GM21723 (cell line): ENCODE measurements at regions not wholly inside any gene's neighbourhood (a gene's known extent, or its start where the extent isn't known, plus 50 kb on each side); places are given as distances from the start of the nearest gene placed in this dataset.

Source experiments
- ATAC-seq: cut with Tn5 transposase; IDR thresholded peaks from one replicate; pipeline ENCODE4 v1.9.1; 2021; ENCODE audit warnings: mild to moderate bottlenecking, moderate library complexity; ENCODE audit not compliant: unreplicated experiment

- no peak for ATAC-seq
Measured at GRCh38 chr18:46405832-46406538, 251.0 kb downstream of the LOXHD1 start.

DNA sequence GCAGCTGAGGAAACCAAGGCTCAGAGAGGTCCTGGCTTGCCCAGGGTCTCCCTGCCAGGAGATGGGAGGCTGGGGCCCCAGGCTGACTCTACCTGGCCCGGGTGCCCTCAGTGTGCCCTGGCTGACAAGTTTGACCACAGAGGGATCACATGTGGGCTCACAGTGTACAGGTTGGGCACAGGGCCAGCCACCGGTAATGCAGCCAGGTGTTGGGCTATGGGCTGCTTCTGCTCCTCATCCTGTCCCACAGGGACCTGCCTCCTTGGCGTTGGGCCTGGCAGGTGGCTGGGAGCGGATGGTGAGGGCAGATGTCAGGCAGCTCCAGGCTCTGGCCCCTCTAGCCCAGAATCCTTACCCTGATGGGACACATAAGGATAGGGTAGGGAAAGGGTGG lies 250.5 kb downstream of the LOXHD1 start:
- no peak for ATAC-seq

GRCh38 chr18:46407486-46408166 lies 249.4 kb downstream of the LOXHD1 start:
- ATAC-seq: no peak

- no peak for ATAC-seq
Measured at GRCh38 chr18:46408334-46408987, 248.6 kb downstream of the LOXHD1 start.

GRCh38 chr18:46411191-46411828 lies 245.7 kb downstream of the LOXHD1 start:
- ATAC-seq: no peak

- ATAC-seq: no peak
Measured at GRCh38 chr18:46411867-46412690, 244.9 kb downstream of the LOXHD1 start.

GRCh38 chr18:46412916-46413315 lies 244.1 kb downstream of the LOXHD1 start:
- ATAC-seq: no peak

DNA sequence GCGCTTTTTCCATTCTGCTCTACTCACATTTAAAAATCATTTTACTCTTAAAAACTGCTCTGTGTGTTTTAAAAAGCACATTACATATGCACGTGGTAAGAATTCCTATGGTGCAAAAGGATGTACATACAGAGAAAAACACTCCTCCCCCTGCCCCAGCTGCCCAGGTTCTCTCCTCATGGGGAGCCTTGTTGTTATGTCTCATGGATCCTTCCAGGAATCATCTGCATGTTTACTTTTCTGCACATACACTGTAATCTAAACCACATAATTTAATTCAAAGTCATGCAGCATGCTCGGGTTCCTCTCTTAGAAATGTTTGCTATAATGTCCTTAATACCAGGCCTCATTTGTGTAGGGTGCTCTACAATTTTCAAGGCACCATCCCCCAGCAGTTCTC lies 243.3 kb downstream of the LOXHD1 start:
- ATAC-seq: no peak

DNA sequence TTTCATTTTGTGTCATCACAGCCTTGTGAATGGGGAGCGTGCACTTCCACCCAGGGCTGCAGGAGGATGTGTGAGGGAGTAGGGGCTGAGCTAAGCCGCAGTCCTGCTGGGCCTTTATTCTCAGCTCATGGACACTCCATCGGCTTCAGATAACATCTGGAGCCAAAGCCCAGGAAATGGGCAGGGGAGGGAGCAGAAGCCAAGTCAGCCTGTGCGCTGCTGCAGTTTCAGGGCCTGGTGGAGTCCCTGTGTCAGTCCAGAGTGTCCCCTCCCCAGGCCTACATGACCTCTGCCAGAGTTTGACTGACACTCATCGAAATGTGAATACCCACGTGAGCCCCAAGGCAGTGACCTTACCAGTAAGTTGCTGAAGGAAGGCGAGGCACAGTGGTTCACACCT lies 242.2 kb downstream of the LOXHD1 start:
- no peak for ATAC-seq

GRCh38 chr18:46415532-46416252 lies 241.3 kb downstream of the LOXHD1 start:
- ATAC-seq: no peak

GRCh38 chr18:46416706-46417638 lies 240.0 kb downstream of the LOXHD1 start:
- peak; percentile 72 for ATAC-seq

GRCh38 chr18:46418663-46419260 lies 238.3 kb downstream of the LOXHD1 start:
- no peak for ATAC-seq

- no peak for ATAC-seq
Measured at GRCh38 chr18:46419391-46420141, 237.5 kb downstream of the LOXHD1 start.

DNA sequence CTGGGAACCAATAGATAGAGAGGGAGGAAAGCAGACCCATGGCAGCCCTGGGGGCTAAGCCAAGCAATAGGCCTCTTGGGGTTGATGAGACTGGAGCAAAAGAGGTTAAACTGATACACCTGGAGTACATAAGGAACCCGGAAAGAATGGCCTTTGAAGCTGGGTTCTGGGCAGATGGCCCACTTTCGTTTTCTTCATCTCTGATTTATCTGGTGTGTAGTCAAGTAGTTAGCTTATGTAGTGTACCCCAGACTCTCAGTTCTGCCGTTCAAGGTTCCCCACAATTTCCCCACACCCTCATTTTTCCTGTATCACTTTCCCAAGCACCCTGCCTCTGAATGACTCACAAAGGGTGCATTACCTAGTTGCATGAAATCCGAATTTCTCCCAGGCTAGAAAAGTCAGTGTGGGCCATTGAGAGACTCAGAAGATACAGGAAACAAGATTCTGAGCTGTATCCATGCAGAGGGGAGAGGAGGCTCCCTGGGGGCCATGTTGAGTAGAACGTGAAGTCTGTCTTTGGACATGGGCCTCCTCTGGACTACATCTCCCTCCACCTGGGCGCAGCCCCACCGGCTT lies 235.0 kb downstream of the LOXHD1 start:
- ATAC-seq: no peak

DNA sequence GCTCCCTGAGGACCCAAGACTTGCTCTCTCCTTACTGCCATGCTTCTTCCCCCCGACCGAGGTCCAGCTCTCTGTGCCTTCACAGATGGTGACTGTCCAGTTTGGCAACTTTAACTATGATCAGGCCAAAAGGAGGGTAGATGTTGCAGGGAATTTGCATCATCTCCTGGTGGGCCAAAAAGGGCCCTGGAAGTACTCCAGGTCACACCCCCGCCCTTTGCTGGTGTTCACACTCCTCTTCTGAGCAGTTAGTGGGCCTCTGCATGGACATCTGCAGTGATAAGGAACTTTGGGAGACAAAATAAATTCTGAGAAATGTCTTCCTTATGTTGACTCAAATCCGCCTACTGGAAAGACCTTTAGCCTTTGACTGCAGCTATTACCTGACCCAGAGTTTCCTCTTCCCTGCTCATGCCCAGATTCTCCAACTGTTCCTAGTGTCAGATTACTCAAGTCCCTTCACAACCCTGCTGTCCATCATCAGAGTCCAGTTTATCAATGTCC lies 234.4 kb downstream of the LOXHD1 start:
- ATAC-seq: no peak

GRCh38 chr18:46423226-46423805 lies 233.7 kb downstream of the LOXHD1 start:
- ATAC-seq: no peak

DNA sequence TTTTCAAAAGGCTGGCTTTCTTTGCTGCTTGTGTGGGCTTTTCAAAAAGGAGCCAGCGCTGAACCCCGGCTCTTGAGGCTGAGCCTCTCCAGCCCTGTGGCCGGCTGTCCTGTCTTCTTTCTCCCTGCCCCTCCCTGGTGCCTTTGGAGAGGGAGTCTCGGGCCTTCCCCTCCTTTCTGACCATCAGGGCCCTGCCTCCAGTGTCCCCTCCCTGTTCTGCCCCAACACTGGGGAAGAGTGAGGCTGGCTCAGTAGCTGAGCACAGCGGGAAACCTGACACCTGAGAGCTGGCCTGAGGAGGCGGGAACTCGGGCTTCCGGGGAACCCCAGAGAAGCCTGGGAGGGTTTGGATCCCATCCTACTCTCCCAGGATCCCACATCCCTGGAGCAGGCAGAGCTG lies 232.1 kb downstream of the LOXHD1 start:
- ATAC-seq: no peak
